GM21360 (cell line): ENCODE measurements at regions not wholly inside any gene's neighbourhood (a gene's known extent, or its start where the extent isn't known, plus 50 kb on each side); places are given as distances from the start of the nearest gene placed in this dataset.

Experiments used
- ATAC-seq: cut with Tn5 transposase; IDR thresholded peaks from one replicate; pipeline ENCODE4 v1.9.1; 2021; ENCODE audit warnings: mild to moderate bottlenecking, moderate library complexity; ENCODE audit not compliant: unreplicated experiment

GRCh38 chr6:108751851-108752732, 96.1 kb upstream of the ARMC2 start:
- ATAC-seq: no peak

- ATAC-seq: no peak
Measured at GRCh38 chr6:108752733-108753590, 95.3 kb upstream of the ARMC2 start.

- ATAC-seq: no peak
Measured at GRCh38 chr6:108755257-108756240, 92.7 kb upstream of the ARMC2 start.

DNA sequence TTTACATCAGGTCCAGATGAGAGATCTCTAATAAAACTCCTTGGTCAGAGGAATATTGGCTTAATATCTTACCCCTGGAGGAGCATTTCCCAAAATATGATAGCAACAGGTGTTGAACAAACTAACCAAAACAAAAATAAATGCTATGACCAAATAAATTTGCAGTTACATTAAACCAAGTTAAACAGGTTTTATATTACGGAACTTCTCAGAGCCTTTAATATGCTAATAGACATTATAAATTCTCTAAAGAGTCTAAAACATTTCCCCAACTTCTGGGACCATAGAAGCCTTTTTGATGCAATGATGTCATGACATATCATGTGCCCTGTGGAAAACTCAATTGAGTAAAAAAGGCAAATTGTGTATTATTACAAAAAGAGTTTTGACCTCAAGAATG, 90.9 kb upstream of the ARMC2 start:
- no peak for ATAC-seq

DNA sequence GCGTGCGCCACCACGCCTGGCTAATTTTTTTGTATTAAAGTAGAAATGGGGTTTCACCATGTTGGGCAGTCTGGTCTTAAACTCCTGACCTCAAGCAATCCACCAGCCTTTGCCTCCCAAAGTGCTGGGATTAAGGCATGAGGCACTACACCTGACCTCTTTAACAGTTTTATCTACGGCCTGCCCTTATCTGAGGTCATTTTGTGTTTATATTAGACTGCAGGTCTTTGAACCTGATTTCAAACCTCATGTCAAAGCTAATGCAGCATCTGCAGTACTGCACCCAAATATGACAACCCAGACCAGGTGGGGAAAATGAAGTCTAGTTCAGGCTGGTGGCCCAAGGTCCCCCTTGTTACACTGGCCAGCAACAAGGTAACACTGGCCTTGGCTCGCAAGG, 89.3 kb upstream of the ARMC2 start:
- no peak for ATAC-seq

DNA sequence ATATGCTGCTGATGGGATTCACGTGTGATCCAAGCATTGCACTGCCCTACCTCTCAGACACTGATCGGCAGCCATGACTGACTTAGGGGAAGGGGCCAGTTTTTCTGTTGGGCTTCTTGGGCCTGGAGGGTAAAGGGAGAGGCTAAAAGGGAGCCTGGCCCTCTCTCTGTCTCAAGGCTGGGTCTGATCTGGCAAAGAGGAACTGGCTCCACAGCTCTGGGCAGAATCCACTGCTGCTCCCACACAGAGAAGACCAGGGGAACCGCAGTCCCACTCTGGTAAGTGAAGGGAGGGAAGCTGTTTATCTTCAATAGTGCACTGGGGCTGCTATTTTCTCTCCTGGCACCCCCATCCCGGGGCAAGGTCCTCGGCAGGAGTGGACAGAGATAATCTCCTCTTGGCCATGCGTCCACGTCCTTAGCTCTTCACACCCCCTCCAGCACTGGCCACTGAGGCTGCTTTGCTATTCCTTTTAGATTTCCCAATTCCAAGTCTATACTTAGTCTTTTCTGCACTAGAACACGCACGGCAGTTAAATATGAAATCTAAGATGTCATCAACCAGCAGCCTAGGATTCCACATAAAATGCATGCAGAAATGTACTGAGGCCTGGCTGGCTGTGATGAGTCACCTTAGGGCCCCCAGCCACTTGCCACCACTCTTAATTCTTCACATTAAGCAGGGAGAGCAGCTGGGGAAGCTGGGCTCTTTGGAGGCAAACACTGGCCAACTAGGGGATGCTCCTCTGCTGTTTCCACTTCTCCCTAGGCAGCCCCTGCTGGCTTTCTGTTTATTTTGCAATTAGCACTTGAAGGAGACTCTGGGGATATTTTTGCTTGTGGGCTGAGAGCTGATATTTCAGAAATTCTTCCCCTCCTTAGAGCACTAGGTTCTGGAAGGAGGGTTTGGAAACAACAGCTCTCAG, 87.8 kb upstream of the ARMC2 start:
- no peak for ATAC-seq

GRCh38 chr6:108762394-108762793, 85.8 kb upstream of the ARMC2 start:
- no peak for ATAC-seq

DNA sequence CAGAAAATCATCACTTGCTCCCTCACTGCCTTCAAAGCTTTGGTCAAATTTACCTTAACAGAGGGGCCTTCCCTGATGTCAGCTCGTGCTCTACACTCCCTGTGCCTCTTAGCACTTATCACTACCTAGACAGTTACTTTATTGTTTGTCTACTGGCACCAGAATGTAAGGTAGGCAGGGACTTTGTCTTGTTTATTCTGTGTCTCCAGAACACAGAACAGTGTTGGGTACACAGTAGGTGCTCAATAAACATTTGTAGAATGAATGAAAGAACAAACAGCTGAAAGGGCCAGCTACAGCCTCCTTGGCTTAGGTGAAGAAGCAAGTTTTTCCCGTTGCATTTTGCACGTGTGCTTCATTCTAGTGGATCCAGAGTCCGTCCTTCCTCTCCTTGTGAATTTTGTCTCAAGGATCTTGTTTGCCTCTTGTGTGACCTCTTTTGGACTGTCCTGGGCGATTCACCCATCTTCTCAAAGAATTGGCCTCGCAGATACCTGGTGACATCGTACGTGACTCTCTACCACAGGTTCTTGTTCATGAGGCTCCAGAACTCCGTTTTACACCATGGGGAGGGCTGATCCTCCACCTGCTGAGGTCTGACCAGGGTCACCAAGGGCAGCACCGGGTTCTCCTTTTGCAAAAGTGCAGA, 84.2 kb upstream of the ARMC2 start:
- ATAC-seq: no peak

DNA sequence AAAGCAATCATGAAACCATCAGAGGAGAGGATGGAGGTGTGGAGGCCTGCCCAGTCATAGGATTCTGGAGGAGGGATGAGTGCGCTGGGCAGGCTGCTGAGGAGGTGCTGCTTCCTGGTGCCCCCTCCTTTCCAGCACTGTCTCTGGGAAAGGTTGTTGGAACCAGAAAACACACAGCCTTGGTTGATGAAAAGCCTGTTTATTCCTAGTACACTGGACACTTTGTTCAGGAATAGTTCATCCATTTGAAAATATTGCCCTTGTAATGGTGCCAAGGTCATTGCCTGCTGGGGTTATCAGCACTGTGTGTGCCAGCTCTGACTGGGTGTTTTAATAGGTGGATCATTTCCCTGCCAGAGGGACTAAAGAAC, 83.7 kb upstream of the ARMC2 start:
- ATAC-seq: no peak

- no peak for ATAC-seq
Measured at GRCh38 chr6:108765495-108765894, 82.7 kb upstream of the ARMC2 start.

- no peak for ATAC-seq
Measured at GRCh38 chr6:108766419-108766818, 81.8 kb upstream of the ARMC2 start.

DNA sequence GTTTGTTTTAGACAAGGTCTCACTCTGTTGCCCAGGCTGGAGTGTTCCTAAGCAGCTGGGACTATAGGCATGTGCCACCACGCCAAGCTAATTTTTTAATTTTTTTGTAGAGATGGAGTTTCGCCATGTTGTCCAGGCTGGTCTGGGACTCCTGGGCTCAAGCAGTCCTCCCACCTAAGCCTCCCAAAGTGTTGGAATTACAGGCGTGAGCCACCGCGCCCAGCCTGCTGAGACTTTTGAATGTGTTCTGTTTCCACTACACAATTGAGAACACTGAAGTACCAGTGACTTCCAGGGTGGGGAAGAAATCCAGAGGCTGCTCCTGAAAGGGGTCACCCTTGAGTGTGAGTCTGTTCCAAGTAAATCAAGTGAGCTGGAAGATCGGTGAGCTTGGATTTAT, 81.3 kb upstream of the ARMC2 start:
- ATAC-seq: no peak

DNA sequence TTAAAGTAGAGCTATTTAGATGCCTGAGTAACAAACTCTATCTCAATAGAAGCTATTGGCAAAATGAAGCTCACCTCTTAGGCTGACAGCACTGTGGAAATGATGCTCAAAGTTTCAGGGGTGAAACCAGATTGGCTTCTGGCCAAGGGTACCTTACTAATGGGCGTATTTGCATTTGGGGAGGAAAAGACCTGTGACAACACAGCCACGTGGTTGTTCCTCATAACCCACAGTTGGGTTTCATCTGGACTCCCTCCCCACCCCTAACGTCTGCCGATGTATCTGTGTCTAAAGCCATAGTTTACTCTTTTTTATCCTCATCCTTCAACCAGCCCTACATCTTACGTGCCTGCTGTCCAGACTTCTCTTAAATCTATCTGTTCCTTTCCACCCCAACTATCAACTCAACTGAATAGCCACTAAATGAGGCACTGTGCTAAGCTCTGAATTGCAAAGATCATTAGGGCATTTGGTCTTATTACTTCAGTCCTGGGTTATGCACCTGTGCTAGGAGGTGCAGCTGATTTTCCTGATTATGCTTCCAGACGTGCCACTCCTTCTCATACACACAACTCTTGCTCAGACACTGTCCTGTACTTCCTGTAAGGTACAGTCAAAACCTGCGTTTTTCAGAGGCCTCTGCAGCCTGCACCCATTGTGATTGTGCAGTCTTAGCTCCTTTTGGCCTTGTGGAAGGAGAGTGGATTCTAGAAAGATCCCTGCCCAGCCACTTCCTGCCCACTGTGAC, 80.6 kb upstream of the ARMC2 start:
- ATAC-seq: no peak

DNA sequence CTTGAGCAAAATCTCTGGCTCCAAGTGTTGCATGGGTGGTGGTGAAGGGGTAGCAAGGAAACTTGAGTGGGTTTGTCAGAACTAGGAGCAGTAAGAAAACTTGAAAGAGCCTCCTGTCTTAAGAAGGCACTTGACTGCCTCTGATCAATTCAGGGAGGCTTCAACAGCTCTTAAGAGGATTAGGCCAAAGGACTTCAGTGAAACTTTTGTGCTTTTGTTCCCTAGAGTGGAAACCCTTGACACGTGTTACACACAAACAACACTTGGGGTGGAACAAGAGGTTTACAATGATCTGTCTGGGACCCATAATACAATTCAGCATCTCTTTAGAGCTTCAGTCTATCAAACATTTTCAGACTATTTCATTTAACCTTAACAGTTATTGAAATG, 80.1 kb upstream of the ARMC2 start:
- no peak for ATAC-seq

DNA sequence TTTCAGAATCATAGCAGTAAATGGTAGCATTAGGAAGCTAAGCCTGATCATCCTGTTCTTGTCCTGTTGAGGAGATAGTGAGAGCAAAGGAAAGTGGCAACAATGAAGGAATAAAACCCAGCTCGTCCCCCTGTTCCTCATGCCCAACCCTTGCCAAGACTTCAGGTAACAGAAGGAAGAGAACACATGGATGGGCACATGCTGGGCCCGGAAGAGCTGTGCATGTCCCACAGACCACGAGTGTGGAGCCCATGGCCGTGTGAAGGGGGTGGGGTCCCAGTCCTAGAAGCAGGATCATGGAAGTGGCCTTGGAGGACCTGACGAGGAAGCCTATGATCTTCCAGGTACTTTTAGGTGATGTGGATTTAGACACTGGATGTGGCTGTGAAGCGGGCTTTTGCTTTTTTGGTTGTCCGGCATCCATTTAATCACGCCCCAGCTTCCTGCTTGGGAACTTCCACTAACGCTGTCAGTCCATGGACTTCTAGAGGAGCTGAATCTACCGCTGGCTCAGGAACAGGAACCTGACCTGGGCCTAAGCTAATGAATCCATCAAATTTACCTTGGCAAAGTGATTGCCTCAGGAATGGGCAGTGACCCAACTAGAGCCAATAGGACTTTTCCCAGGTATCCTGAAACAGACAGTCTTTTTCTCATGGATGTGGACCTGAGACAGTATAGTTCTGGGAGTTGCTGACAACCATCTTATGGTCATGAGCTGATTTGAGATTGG, 79.3 kb upstream of the ARMC2 start:
- ATAC-seq: no peak

- ATAC-seq: no peak
Measured at GRCh38 chr6:108771421-108771820, 76.8 kb upstream of the ARMC2 start.

- ATAC-seq: no peak
Measured at GRCh38 chr6:108774555-108774954, 73.7 kb upstream of the ARMC2 start.

GRCh38 chr6:108777536-108777935, 70.7 kb upstream of the ARMC2 start:
- no peak for ATAC-seq
